CD4-positive, alpha-beta memory T cell (primary cell): ENCODE measurements at regions not wholly inside any gene's neighbourhood (a gene's known extent, or its start where the extent isn't known, plus 50 kb on each side); places are given as distances from the start of the nearest gene placed in this dataset.

ENCODE experiments used
- CTCF ChIA-PET: fragments of 350-600 bp; sonication (Branson Sonifier 250); formaldehyde crosslinking; loops from one replicate; lab custom pipeline; 2021; ENCODE audit warnings: inconsistent platforms; ENCODE audit not compliant: partially characterized antibody; lab: Charles Lee
- POLR2A ChIA-PET: fragments of 350-600 bp; sonication (Branson Sonifier 250); formaldehyde crosslinking; loops from one replicate; lab custom pipeline; 2021; ENCODE audit not compliant: partially characterized antibody; lab: Charles Lee
- DNase-seq, 5 donors: peaks; one replicate each; pipeline versions ENCODE4 v3.0.0 to v3.0.0-alpha.2; 2020 to 2022; ENCODE audit warnings: mixed read lengths in 1 of 5
- H3K27ac ChIP-seq: one replicate; pipeline ENCODE4 v1.7.0; 2013; ENCODE audit warnings: low read depth, low read length
- H3K27me3 ChIP-seq: 2 replicates; pipeline ENCODE4 v1.7.0; 2013; ENCODE audit warnings: mild to moderate bottlenecking, low read length, moderate library complexity; ENCODE audit not compliant: insufficient read depth
- H3K36me3 ChIP-seq: 2 replicates; pipeline ENCODE4 v1.7.0; 2013; ENCODE audit warnings: mild to moderate bottlenecking, low read length, moderate library complexity; ENCODE audit not compliant: insufficient read depth
- H3K4me1 ChIP-seq: 2 replicates; pipeline ENCODE4 v1.7.0; 2013; ENCODE audit warnings: mild to moderate bottlenecking, low read length, moderate library complexity; ENCODE audit not compliant: insufficient read depth
- H3K4me3 ChIP-seq, 2 donors: one replicate each; pipeline ENCODE4 v1.7.0; 2013; ENCODE audit warnings: low read length in 2 of 2, mild to moderate bottlenecking in 1 of 2
- H3K9me3 ChIP-seq, 2 donors: one replicate each; pipeline ENCODE4 v1.7.0; 2013; ENCODE audit warnings: low read length in 2 of 2, control low read depth in 1 of 2; ENCODE audit not compliant: control insufficient read depth in 1 of 2
- H3K27ac Mint-ChIP-seq, 7 donors: one replicate each; pipeline ENCODE4 v1.8.0; 2020 to 2021; ENCODE audit warnings: mixed read lengths in 7 of 7, mild to moderate bottlenecking in 6 of 7, inconsistent platforms in 3 of 7, moderate library complexity in 3 of 7
- H3K27me3 Mint-ChIP-seq, 2 donors: one replicate each; pipeline ENCODE4 v1.8.0; 2020 to 2021; ENCODE audit warnings: mixed read lengths in 2 of 2
- H3K36me3 Mint-ChIP-seq, 2 donors: one replicate each; pipeline ENCODE4 v1.8.0; 2020 to 2021; ENCODE audit warnings: mixed read lengths in 2 of 2, inconsistent platforms in 1 of 2, mild to moderate bottlenecking in 1 of 2
- H3K4me1 Mint-ChIP-seq, 4 donors: one replicate each; pipeline ENCODE4 v1.8.0; 2020 to 2021; ENCODE audit warnings: mixed read lengths in 4 of 4, mild to moderate bottlenecking in 1 of 4
- H3K4me3 Mint-ChIP-seq, 8 donors: one replicate each; pipeline ENCODE4 v1.8.0; 2020 to 2021; ENCODE audit warnings: mixed read lengths in 8 of 8, mild to moderate bottlenecking in 7 of 8, moderate library complexity in 6 of 8, inconsistent platforms in 3 of 8
- H3K9me3 Mint-ChIP-seq, 8 donors: one replicate each; pipeline ENCODE4 v1.8.0; 2020 to 2021; ENCODE audit warnings: mixed read lengths in 8 of 8, mild to moderate bottlenecking in 5 of 8, inconsistent platforms in 3 of 8, moderate library complexity in 1 of 8
- intact Hi-C: fragments of 100-400 bp; cut with micrococcal nuclease; formaldehyde crosslinking; loops from one replicate; pipeline ENCODE4 v1.15.1; 2023

GRCh38 chr13:74221752-74222151, 87.5 kb upstream of the KLF12 start:
- Histone ChIP-seq H3K4me3 (no peak overlapping the region), H3K36me3 (no peaks in the 10 kb centered on the region), H3K4me1 (peaks cover 6% of the 10 kb centered on the region), H3K9me3 (no peaks in the 10 kb centered on the region), H3K27ac (no peak overlapping the region), H3K27me3 (no peaks in the 10 kb centered on the region)
- no peak overlapping the region for H3K4me3 Mint-ChIP-seq
- H3K27me3 Mint-ChIP-seq: no peaks in the 10 kb centered on the region
- H3K36me3 Mint-ChIP-seq: no peaks in the 10 kb centered on the region
- intact Hi-C loops: no loop called here
- POLR2A ChIA-PET: interaction anchor here (1.4 kb wide), 1 partner anchor 57 kb away, joined by 3 read pairs; no protein-coding TSS in a partner anchor
- H3K4me1 Mint-ChIP-seq: peaks cover 3 to 13% (median 8%) of the 10 kb centered on the region in 4 donors
- no peaks in the 10 kb centered on the region for H3K9me3 Mint-ChIP-seq
- no peak overlapping the region for H3K27ac Mint-ChIP-seq
- no peak for DNase-seq
- CTCF ChIA-PET: interaction anchor here (1.2 kb wide), 2 partner anchors 9 to 65 kb away, joined by 3 to 4 read pairs; no protein-coding TSS in a partner anchor

- Mint-ChIP-seq H3K27ac (peak overlapping the region in 2 of 7 donors; percentile 38 to 46), H3K27me3 (no peaks in the 10 kb centered on the region), H3K4me1 (peaks cover 4 to 13% (median 8%) of the 10 kb centered on the region in 4 donors), H3K36me3 (no peaks in the 10 kb centered on the region), H3K9me3 (no peaks in the 10 kb centered on the region), H3K4me3 (no peak overlapping the region)
- CTCF ChIA-PET: no interaction called here
- DNase-seq: no peak
- no peak overlapping the region for H3K4me3 ChIP-seq
- H3K27me3 ChIP-seq: no peaks in the 10 kb centered on the region
- no peak overlapping the region for H3K27ac ChIP-seq
- H3K36me3 ChIP-seq: no peaks in the 10 kb centered on the region
- intact Hi-C loops: no loop called here
- H3K4me1 ChIP-seq: peaks cover 6% of the 10 kb centered on the region
- no peaks in the 10 kb centered on the region for H3K9me3 ChIP-seq
- POLR2A ChIA-PET: interaction anchor here (0.6 kb wide), 1 partner anchor 129 kb away, joined by 3 read pairs; no protein-coding TSS in a partner anchor
Measured at GRCh38 chr13:74219566-74219965, 85.4 kb upstream of the KLF12 start.

DNA sequence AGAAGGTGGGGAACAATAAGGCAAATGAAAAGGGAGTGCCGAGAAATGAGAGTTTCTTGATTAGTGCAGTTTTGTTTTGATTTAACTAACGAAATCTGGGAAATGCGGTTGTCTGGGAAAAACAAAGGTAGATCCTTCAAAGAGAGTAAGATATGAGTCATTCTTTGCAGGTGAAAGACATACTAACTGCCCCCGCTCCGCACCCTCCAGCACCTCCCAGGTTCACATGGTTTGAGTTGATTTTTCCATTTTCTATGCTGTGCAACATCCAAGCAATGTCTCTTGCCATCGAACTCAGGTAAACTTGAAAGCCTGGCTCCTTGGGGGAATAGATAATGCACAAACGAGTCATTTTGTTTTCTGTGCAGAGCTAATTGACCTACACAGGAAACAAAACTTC, 84.1 kb upstream of the KLF12 start:
- no peaks in the 10 kb centered on the region for H3K36me3 ChIP-seq
- peaks cover 6% of the 10 kb centered on the region for H3K4me1 ChIP-seq
- peak overlapping the region in 2 of 7 donors; percentile 3 to 8 for H3K27ac Mint-ChIP-seq
- no peak overlapping the region for H3K4me3 ChIP-seq
- no peaks in the 10 kb centered on the region for H3K9me3 Mint-ChIP-seq
- CTCF ChIA-PET: interaction anchor here (1.0 to 1.4 kb wide), 2 partner anchors 11 to 55 kb away, joined by 3 read pairs; no protein-coding TSS in a partner anchor
- H3K27ac ChIP-seq: no peak overlapping the region
- no peaks in the 10 kb centered on the region for H3K36me3 Mint-ChIP-seq
- H3K4me1 Mint-ChIP-seq: peaks cover 6 to 13% (median 8%) of the 10 kb centered on the region in 4 donors
- POLR2A ChIA-PET: interaction anchor here (0.8 to 1.2 kb wide), 3 partner anchors 27 to 86 kb away, joined by 3 read pairs; no protein-coding TSS in a partner anchor
- peak overlapping the region in 6 of 8 donors; percentile 2 to 57 (median 38) for H3K4me3 Mint-ChIP-seq
- no peak for DNase-seq
- no peaks in the 10 kb centered on the region for H3K9me3 ChIP-seq
- no peaks in the 10 kb centered on the region for H3K27me3 ChIP-seq
- H3K27me3 Mint-ChIP-seq: no peaks in the 10 kb centered on the region
- intact Hi-C loops: no loop called here

DNA sequence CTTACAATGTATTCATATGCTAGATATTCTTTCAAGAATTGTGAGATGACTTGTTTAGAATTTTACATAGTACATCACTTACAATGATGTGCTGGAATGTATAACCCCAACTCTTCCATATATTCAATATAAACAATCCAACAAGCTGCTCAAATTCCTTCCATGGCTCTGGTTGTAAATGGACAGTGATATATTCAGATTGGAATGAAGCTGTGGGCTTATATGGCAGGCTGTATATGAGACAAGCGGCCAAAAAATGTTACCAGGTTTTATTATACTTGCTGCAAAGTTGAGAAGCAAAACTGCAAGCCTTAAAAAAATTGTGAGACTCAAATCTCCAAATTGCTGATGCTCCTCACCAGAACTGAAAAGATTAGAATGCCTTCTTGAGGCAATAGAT, 83.6 kb upstream of the KLF12 start:
- ChIA-PET POLR2A (interaction anchor here (1.2 kb wide), 1 partner anchor 85 kb away, joined by 3 read pairs; no protein-coding TSS in a partner anchor), CTCF (interaction anchor here (1.0 to 1.4 kb wide), 2 partner anchors 12 to 56 kb away, joined by 3 read pairs; no protein-coding TSS in a partner anchor)
- peaks cover 6 to 13% (median 8%) of the 10 kb centered on the region in 4 donors for H3K4me1 Mint-ChIP-seq

DNA sequence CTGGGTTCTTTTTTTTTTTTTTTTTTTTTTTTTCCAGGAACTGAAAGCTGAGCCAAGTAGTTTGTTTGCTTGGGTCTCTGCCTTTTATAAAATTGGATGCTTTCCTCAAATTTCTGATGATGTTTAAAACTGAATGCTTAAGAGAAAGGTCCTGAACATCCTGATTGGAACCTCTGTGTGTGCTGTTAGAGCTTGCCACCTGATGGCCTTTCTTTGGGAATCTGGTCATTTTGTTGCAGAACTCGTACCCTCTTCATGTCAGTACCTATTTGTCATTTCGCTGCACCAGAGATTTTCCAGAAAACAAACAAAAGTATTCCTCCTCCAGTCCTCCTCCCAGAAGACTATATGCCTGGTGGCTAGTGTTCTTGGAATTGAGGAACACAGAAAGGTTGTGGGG, 81.2 kb upstream of the KLF12 start:
- no peak overlapping the region for H3K27ac ChIP-seq
- intact Hi-C loops: no loop called here
- ChIA-PET CTCF (no interaction called here), POLR2A (no interaction called here)
- no peaks in the 10 kb centered on the region for H3K36me3 Mint-ChIP-seq
- H3K27me3 Mint-ChIP-seq: no peaks in the 10 kb centered on the region
- H3K9me3 ChIP-seq: no peaks in the 10 kb centered on the region
- H3K4me1 Mint-ChIP-seq: peaks cover 7 to 17% (median 12%) of the 10 kb centered on the region in 4 donors
- no peak overlapping the region for H3K4me3 ChIP-seq
- H3K36me3 ChIP-seq: no peaks in the 10 kb centered on the region
- H3K4me1 ChIP-seq: peaks cover 6% of the 10 kb centered on the region
- no peak overlapping the region for H3K4me3 Mint-ChIP-seq
- H3K27ac Mint-ChIP-seq: peak overlapping the region in 2 of 7 donors; percentile 20 to 57
- no peak for DNase-seq
- H3K27me3 ChIP-seq: no peaks in the 10 kb centered on the region
- peaks cover 0 to 6% (median 0%) of the 10 kb centered on the region in 8 donors for H3K9me3 Mint-ChIP-seq

More for the DNA sequence above, 83.6 kb upstream of the KLF12 start:
- Histone ChIP-seq H3K9me3 (no peaks in the 10 kb centered on the region), H3K27me3 (no peaks in the 10 kb centered on the region), H3K4me3 (no peak overlapping the region), H3K36me3 (no peaks in the 10 kb centered on the region), H3K27ac (no peak overlapping the region), H3K4me1 (peaks cover 6% of the 10 kb centered on the region)
- intact Hi-C loops: no loop called here
- Mint-ChIP-seq H3K9me3 (no peaks in the 10 kb centered on the region), H3K27ac (no peak overlapping the region), H3K36me3 (no peaks in the 10 kb centered on the region), H3K4me3 (peak overlapping the region in 3 of 8 donors; percentile 2 to 36 (median 23)), H3K27me3 (no peaks in the 10 kb centered on the region)
- no peak for DNase-seq

- no peak overlapping the region for H3K4me3 Mint-ChIP-seq
- H3K27me3 Mint-ChIP-seq: no peaks in the 10 kb centered on the region
- ChIA-PET POLR2A (no interaction called here), CTCF (no interaction called here)
- H3K9me3 ChIP-seq: no peaks in the 10 kb centered on the region
- no peak overlapping the region for H3K27ac ChIP-seq
- H3K9me3 Mint-ChIP-seq: peaks cover 0 to 6% (median 0%) of the 10 kb centered on the region in 8 donors
- peaks cover 6% of the 10 kb centered on the region for H3K4me1 ChIP-seq
- DNase-seq: no peak
- H3K36me3 ChIP-seq: no peaks in the 10 kb centered on the region
- H3K4me3 ChIP-seq: no peak overlapping the region
- no peaks in the 10 kb centered on the region for H3K36me3 Mint-ChIP-seq
- H3K27me3 ChIP-seq: no peaks in the 10 kb centered on the region
- intact Hi-C loops: no loop called here
- no peak overlapping the region for H3K27ac Mint-ChIP-seq
- peaks cover 7 to 18% (median 13%) of the 10 kb centered on the region in 4 donors for H3K4me1 Mint-ChIP-seq
Measured at GRCh38 chr13:74214321-74214720, 80.1 kb upstream of the KLF12 start.

GRCh38 chr13:74210693-74211393, 76.6 kb upstream of the KLF12 start:
- H3K4me1 ChIP-seq: no peaks in the 10 kb centered on the region
- Mint-ChIP-seq H3K4me1 (peaks cover 5 to 9% (median 8%) of the 10 kb centered on the region in 4 donors), H3K36me3 (no peaks in the 10 kb centered on the region), H3K9me3 (peaks cover 0 to 6% (median 0%) of the 10 kb centered on the region in 8 donors), H3K27ac (no peak overlapping the region), H3K27me3 (no peaks in the 10 kb centered on the region), H3K4me3 (no peak overlapping the region)
- H3K27ac ChIP-seq: no peak overlapping the region
- intact Hi-C loops: no loop called here
- DNase-seq: no peak
- no peaks in the 10 kb centered on the region for H3K9me3 ChIP-seq
- POLR2A ChIA-PET: interaction anchor here (1.1 kb wide), 1 partner anchor 77 kb away, joined by 3 read pairs; no protein-coding TSS in a partner anchor
- no peak overlapping the region for H3K4me3 ChIP-seq
- no peaks in the 10 kb centered on the region for H3K27me3 ChIP-seq
- no peaks in the 10 kb centered on the region for H3K36me3 ChIP-seq
- CTCF ChIA-PET: no interaction called here
